ENCODE measurements at regions not wholly inside any gene's neighbourhood (a gene's known extent, or its start where the extent isn't known, plus 50 kb on each side); places are given as distances from the start of the nearest gene placed in this dataset.

GRCh38 chr7:25314094-25314730 lies 85.9 kb upstream of the NPVF start:
- no peak for DNase-seq (ENCODE audit: low read depth in 2 of 2, low spot score in 1 of 2)

GRCh38 chr7:25314731-25315267 lies 86.5 kb upstream of the NPVF start:
- DNase-seq (ENCODE audit: low read depth in 2 of 2, low spot score in 1 of 2): no peak

DNA sequence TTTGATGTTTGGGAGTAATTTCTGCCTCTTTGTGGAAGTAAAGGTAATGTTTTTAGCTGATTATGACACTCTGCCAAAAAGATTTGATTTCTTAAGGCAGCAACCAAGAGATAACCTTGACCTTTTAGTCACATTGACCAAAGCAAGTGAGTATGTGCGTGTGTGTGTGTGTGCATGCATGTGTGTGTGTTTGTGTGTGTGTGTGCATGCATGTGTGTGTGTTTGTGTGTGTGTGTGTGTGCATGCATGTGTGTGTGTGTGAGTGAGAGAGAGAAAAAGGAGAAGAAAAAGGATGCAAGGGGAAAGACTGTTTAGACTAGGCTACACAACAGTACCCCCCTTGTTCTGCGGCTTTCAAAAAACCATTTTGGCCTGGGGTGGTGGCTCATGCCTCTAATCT lies 88.1 kb upstream of the NPVF start:
- DNase-seq (ENCODE audit: low read depth in 2 of 2, low spot score in 1 of 2): no peak

- no peak for DNase-seq (ENCODE audit: low read depth in 2 of 2, low spot score in 1 of 2)
Observed at GRCh38 chr7:25318047-25318446, 89.8 kb upstream of the NPVF start.

- no peak for DNase-seq (ENCODE audit: low read depth in 2 of 2, low spot score in 1 of 2)
Observed at GRCh38 chr7:25319707-25320106, 91.4 kb upstream of the NPVF start.

GRCh38 chr7:25320791-25321190 lies 92.5 kb upstream of the NPVF start:
- DNase-seq (ENCODE audit: low read depth in 2 of 2, low spot score in 1 of 2): no peak

DNA sequence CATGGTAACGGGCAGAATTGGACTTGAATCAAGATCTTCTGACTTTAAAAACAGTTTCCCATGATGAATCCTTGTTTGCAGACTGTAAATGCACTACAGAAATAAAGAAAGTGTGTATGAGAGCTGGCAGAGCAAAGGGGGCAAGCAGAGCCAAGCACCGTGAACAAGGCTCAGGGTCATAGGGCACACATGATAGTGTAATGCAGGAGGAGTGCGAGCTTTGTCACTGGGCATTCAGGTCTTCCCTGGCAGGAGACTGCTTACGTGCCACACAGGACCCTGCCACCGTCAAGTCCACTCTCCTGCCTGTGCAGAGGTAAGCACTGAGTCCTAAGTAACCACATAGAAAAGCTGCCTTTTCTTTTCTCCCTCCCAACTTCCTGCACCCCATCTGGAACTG lies 93.1 kb upstream of the NPVF start:
- no peak for DNase-seq (ENCODE audit: low read depth in 2 of 2, low spot score in 1 of 2)

GRCh38 chr7:25322473-25322872 lies 94.2 kb upstream of the NPVF start:
- DNase-seq (ENCODE audit: low read depth in 2 of 2, low spot score in 1 of 2): no peak

- DNase-seq (ENCODE audit: low read depth in 2 of 2, low spot score in 1 of 2): no peak
Observed at GRCh38 chr7:25325186-25325757, 97.0 kb upstream of the NPVF start.

DNA sequence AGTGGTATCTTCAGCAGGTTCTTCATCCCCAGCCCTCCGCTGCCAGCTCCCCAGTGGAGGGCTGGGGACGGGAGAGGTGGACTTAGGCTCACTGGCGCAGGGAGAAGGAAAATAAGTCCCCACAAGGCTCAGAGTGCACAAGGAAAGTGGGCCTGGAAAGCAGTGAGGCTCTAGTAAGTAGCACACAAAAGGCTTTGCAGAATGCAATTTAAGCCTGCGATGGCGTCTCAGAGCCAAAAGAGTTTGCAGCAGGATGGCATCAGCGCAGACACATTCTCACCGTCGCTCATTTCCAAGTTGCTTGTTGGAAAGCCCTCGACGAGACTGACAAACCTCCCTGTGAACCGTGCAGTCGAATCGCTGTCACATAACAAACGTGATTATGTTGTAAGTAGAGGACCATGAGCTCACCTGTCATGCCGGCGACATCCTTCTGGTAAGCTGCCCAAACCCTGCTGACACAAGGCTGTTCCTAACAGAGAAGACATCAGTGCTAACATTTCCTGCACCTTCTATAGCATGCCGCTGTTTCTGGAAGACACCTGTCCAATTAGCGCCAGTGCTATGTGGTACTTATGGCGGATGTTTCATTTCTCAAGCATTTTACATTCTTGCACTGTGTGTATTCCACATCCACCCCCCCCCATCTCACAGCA lies 98.3 kb upstream of the NPVF start:
- no peak for DNase-seq (ENCODE audit: low read depth in 2 of 2, low spot score in 1 of 2)

DNA sequence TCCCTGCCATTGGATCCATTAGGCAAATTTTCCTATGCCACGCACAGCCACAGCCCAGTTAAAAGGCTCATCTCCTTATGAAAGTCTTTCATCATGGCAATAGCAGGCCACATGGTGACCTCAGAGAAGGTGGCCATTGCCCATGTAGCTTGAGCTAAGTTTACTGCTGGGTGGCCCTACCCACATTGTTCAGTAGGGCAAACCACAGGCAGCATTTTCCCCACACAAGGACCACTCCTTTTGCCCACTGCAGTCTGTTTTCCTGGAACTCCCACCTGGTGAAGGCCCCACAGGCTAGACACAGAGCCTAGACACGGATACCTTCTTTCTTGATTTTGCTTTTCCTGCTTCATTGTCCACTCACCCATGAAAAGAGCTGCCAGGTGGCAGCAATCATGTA lies 101.5 kb upstream of the NPVF start:
- DNase-seq (ENCODE audit: low read depth in 2 of 2, low spot score in 1 of 2): no peak

DNA sequence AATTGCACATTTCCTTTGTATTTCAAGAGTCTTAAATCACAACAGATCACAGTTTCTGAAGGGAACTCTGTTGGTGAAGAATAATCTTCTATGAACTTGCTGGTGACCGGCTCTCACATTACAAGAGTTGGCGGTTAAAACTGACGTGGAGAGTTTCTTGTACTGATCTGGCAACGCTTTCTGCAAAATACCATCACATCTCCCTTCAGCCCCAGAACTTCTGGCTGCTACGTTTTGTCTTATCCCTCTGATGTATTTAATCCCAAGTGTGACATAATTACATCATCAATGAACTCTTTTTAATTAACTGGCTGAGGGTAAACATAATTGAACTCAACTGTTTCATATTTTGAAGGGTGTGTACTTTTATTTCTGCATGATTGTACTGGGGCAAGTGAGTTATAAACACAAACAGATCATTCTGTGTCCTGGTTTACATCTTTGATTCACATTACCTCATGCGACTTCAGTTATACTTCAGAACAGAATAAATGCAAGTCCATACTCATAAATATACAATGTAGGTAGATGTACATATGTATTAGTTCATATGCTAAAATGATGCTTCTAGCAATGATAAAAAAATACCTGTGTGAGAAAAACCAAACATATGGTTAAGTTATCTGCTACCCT lies 105.1 kb upstream of the NPVF start:
- DNase-seq (ENCODE audit: low read depth in 2 of 2, low spot score in 1 of 2): no peak

- no peak for DNase-seq (ENCODE audit: low read depth in 2 of 2, low spot score in 1 of 2)
Observed at GRCh38 chr7:25347360-25348066, 119.2 kb upstream of the NPVF start.

DNA sequence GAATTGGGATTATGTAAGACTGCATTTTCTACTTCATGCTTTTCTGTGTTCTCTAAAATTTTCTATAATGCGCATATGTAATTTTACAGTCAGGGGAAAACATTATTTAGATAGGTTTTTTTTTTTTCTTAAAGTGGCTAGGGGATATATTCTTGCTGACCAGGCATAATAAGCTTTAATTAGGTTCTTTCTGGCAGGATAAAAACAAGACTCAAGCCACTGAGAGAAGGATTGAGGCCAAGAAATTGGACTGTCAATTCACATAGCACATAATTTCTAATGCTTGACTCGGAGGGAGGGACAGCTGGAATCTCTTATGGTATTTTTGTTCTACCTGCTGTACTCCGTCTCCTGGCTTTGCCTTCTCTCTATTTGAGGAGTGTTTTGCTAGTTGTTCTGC lies 119.8 kb upstream of the NPVF start:
- DNase-seq (ENCODE audit: low read depth in 2 of 2, low spot score in 1 of 2): no peak

GRCh38 chr7:25349283-25350017 lies 121.2 kb upstream of the NPVF start:
- no peak for DNase-seq (ENCODE audit: low read depth in 2 of 2, low spot score in 1 of 2)

DNA sequence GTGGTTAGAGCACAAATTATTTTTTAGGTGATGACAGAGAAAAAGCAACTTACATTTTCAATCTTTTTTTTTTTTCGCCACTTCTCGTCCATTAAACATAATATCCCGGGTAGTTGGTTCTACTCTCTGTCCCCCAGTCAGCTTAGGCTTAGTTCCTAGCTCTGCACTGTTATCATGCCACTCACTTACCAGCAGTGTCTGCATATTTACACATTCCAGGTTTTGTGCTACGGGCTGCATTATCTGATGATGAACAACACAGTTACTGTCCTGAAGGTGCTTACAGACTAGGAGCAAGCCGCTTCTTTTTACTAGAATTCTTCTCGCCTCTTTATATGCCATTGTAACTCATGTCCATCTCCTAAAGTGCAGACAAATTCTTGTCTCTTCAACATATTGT lies 121.8 kb upstream of the NPVF start:
- no peak for DNase-seq (ENCODE audit: low read depth in 2 of 2, low spot score in 1 of 2)

DNA sequence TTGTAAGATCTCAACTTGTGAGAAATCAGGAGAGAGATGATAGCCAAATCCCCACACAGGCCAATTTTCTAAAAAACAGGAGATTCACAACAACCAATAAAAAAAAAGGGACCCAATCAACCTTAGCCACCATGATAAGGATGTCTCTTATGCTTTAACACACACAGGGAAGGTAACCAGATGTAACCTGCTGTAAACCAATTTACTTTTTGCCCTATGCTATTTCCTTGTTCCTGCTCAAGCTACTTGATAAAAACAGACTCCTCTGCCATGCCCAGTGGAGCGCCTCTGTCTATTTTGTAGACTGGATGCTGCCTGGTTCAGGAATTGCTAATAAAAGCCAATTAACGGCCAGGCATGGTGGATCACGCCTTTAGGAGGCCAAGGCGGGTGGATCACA lies 123.5 kb upstream of the NPVF start:
- DNase-seq (ENCODE audit: low read depth in 2 of 2, low spot score in 1 of 2): no peak

DNA sequence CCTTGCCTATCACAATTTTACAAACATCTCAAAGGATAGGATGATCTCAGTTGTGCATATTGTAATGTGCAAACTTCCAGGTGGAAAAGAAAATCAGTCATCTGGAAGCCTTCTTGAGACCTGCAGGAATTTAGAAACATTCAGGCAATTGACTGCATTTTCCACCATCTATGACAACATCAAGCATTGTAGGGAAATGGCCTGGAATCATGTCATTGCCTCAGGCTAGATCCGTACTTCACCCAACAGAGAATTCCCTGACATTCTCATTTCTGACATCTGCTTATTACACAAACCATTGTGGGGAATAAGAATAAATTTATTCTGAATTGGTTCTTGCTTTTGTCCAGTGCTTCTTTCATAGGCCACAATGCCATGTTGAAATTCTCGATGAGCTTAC lies 124.9 kb upstream of the NPVF start:
- DNase-seq (ENCODE audit: low read depth in 2 of 2, low spot score in 1 of 2): no peak

DNA sequence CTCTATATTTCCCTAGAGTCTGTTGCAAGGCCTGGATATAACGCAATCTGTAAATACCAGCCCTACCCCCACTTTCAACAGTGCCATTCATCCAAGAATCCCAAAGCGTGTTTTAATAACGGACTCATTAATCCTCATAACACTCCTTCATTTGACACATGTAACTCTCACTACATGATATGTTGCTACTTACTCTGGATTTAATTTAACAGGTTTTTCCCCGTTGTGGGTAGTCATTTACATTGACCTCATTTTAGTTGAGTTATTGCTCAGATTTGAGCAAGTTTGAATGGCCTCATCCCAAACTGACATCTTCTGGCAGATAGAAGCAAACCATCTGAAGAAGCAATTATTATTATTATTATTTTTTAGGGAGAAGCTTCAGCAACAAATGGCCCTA lies 125.4 kb upstream of the NPVF start:
- no peak for DNase-seq (ENCODE audit: low read depth in 2 of 2, low spot score in 1 of 2)

- no peak for DNase-seq (ENCODE audit: low read depth in 2 of 2, low spot score in 1 of 2)
Observed at GRCh38 chr7:25356534-25357151, 128.4 kb upstream of the NPVF start.
